Thymus (tissue), 11 donors: ENCODE measurements at regions not wholly inside any gene's neighbourhood (a gene's known extent, or its start where the extent isn't known, plus 50 kb on each side); places are given as distances from the start of the nearest gene placed in this dataset.
"Not testable (repeated sequence)": the region's sequence is repeated elsewhere in the genome, so short reads cannot be mapped to it uniquely, and the experiment has no call there.

Experiments used
- DNase-seq, 9 donors: peaks; one replicate each; pipeline ENCODE4 v3.0.0-alpha.2; 2013; ENCODE audit warnings: low spot score in 9 of 9, low read depth in 6 of 9, missing footprints in 1 of 9
- H3K27ac ChIP-seq, 2 donors: one replicate each; pipeline ENCODE4 v1.5.1; 2013; ENCODE audit warnings: control low read depth in 1 of 2, low read depth in 1 of 2, low read length in 1 of 2, mild to moderate bottlenecking in 1 of 2, moderate library complexity in 1 of 2
- H3K27me3 ChIP-seq, 2 donors: one replicate each; pipeline ENCODE4 v1.5.1; 2013; ENCODE audit warnings: low read length in 1 of 2; ENCODE audit not compliant: control insufficient read depth in 2 of 2, insufficient read depth in 1 of 2
- H3K36me3 ChIP-seq, 2 donors: one replicate each; pipeline ENCODE4 v1.5.1; 2013; ENCODE audit warnings: low read length in 1 of 2, mild to moderate bottlenecking in 1 of 2, moderate library complexity in 1 of 2; ENCODE audit not compliant: control insufficient read depth in 2 of 2, insufficient read depth in 2 of 2
- H3K4me1 ChIP-seq, 2 donors: one replicate each; pipeline ENCODE4 v1.5.1; 2013; ENCODE audit warnings: low read length in 2 of 2; ENCODE audit not compliant: control insufficient read depth in 2 of 2, insufficient read depth in 2 of 2
- H3K4me3 ChIP-seq, 2 donors: one replicate each; pipeline ENCODE4 v1.5.1; 2013; ENCODE audit warnings: low read length in 2 of 2, control low read depth in 1 of 2, mild to moderate bottlenecking in 1 of 2
- H3K9me3 ChIP-seq, 2 donors: one replicate each; pipeline ENCODE4 v1.5.1; 2013; ENCODE audit warnings: low read length in 1 of 2, mild to moderate bottlenecking in 1 of 2; ENCODE audit not compliant: control insufficient read depth in 2 of 2, insufficient read depth in 1 of 2
- WGBS: extraction: QIAGEN DNeasy Blood & Tissue Kit; methylation state at CpG from one replicate; pipeline ENCODE4 v1.1.7; 2013; 5-methylcytosine and 5-hydroxymethylcytosine counted together
- donor health status: healthy.

DNA sequence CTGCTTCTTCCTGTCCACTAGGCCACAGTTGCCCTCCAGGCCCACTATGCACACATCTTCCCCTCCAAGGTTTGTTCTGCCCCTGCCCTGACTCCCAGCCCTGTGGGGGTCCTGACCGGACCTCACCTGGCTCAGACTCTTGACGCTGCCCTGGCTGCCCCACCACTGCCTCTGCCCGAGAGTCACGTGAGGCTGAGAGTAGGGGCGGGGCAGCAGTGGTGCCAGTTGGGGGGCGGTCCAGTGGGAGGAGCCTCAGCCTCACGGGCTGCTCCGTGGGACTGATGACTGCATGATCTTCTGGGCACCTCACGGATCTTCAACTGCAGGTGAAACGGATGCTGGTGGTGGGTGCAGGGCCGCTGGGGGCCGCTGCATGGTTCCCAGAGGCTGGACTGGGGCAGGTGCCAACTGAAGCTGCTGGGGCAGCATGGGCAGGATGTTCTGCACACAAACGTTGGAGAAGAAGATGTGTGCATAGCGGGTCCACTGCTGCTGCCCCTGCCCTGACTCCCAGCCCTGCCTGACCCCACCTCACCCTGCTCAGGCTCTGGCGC is 77.6 kb downstream of the HHIPL2 start:
- H3K27ac ChIP-seq, H3K36me3 ChIP-seq, DNase-seq, H3K4me1 ChIP-seq, H3K9me3 ChIP-seq, H3K4me3 ChIP-seq, H3K27me3 ChIP-seq: not testable (repeated sequence)
- 93% methylated on average over 15 of the region's 15 CpGs for WGBS

DNA sequence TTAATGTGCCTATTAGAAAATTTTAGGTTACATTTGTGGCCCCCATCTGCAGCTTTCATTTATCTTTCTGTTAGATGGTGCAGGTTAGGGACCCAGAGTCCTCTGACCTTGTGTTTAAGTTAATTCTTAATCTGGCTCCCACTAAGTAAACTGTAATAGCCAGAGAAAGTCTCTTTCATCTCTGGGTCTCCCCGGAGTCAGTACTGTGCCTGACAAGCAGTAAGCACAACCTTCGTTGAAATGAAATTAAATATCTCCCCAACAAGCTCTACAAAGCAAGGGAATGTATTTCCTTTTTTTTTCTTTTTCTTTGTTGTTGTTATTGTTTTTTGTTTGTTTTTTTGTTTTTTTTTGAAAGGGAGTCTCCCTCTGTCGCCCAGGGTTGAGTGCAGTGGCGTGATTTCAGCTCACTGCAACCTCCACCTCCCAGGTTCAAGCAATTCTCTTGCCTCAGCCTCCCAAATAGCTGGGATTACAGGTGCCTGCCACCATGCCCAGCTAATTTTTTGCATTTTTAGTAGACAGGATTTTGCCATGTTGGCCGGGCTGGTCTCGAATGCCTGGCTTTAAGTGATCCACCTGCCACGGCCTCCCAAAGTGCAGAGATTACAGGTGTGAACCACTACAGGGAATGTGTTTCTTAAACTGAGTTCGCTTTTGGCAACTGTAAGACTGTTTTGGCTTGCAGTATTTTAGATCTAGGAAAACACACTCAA is 81.6 kb downstream of the HHIPL2 start:
- H3K4me3 ChIP-seq = no peak overlapping the region
- H3K36me3 ChIP-seq = no peaks in the 10 kb centered on the region
- H3K27me3 ChIP-seq = no peaks in the 10 kb centered on the region
- H3K9me3 ChIP-seq = no peaks in the 10 kb centered on the region
- 97% methylated on average over 8 of the region's 8 CpGs for WGBS
- DNase-seq = no peak
- H3K4me1 ChIP-seq = peaks cover 3 to 10% of the 10 kb centered on the region in 2 donors
- no peak overlapping the region for H3K27ac ChIP-seq

DNA sequence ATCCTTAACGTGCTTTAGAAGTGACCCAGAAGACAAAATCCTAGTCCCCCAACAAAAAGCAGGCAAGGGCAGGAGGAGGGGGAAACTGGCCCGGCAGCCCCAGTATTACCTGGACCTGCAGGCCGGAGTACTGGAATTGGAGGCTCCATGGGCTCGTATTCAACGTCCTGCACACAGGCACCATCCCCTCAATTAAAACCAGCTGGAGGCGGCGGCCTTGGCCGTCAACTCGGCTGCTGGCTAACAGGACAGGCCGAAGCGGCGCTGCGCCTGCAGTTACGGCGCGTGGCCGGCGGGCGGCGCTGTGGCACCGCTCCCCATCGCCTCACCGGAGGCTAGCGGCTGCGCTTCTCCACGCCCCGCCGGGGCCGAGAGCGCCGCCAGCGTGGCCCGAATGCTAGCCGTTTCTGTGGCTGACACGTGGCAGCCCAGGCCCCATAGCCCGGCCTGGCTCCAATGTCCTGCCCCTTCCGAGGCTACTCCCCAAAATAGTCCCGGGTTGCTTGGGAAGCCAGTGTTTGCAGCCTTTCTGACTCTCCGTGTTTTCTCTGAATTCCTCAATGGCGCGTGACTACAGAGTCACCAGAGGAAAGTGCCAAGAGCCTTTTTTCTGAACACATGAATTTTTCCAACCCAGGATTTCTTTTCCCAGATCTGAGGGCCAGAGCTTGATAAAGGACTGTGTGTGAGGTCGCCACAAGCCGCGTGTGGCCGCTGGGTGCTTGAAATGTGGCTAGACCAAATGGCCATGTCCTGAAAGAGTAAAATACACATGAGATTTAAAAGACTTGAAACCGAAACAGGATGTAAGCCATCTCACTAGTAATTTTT is 82.5 kb downstream of the HHIPL2 start:
- peak overlapping the region; percentile 42 to 69 for H3K27ac ChIP-seq
- DNase-seq = peak; percentile 43 to 81 (median 61)
- H3K4me3 ChIP-seq = peak overlapping the region; percentile 49 to 51
- no peaks in the 10 kb centered on the region for H3K36me3 ChIP-seq
- peaks cover 3 to 10% of the 10 kb centered on the region in 2 donors for H3K4me1 ChIP-seq
- 5% methylated on average over 46 of the region's 46 CpGs for WGBS
- no peaks in the 10 kb centered on the region for H3K9me3 ChIP-seq
- no peaks in the 10 kb centered on the region for H3K27me3 ChIP-seq

DNA sequence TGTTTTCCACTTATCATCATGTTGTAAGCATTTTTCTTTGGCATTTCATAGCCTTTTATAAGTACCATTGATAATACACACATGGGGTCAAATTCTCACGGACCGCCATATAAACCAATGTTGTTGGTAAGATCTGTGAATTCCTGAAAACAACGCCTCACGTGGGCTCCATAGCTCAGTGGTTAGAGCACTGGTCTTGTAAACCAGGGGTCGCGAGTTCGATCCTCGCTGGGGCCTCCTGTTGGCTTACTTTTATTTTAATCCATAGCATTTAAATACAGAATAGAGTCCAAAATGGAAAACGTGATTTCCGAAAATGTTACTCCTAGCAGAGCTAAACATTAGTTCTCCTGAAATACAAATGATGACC is 83.1 kb downstream of the HHIPL2 start:
- Histone ChIP-seq H3K36me3 (no peaks in the 10 kb centered on the region), H3K27me3 (no peaks in the 10 kb centered on the region), H3K9me3 (no peaks in the 10 kb centered on the region), H3K27ac (no peak overlapping the region), H3K4me1 (peaks cover 3 to 10% of the 10 kb centered on the region in 2 donors), H3K4me3 (peak overlapping the region; percentile 49 to 51)
- peak; percentile 22 to 78 (median 43) for DNase-seq
- WGBS = 12% methylated on average over 10 of the region's 10 CpGs

DNA sequence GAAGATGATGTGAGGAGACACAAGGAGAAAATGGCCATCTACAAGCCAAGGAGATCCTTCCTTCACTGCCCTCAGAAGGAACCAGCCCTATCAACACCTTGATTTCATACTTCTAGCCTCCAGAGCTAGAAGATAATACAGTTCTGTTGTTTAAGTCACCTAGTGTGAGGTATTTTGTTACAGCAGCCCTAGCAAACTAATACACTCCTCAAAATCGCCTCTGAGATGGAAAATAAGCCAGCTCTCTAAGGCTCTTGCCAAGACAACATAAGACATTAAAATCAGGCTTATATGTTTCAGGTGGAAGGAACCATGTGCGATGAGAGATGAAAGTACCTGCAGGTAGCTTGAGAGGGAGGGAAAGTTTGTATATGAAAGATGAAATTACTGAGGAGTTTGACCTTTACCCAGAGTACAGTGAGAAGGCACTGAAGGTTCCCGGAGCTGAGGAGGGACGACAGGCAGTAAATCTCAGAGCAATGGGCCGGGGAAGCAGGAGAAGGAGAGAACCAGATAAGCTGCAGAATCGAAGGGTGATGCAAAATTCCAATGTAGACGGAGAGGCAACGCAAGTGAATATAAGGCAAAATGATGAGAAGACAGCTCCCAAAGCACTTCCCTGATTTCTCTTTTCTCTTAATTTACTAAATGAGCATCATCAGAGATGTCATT is 84.7 kb downstream of the HHIPL2 start:
- no peak for DNase-seq
- 94% methylated on average over 8 of the region's 8 CpGs for WGBS

DNA sequence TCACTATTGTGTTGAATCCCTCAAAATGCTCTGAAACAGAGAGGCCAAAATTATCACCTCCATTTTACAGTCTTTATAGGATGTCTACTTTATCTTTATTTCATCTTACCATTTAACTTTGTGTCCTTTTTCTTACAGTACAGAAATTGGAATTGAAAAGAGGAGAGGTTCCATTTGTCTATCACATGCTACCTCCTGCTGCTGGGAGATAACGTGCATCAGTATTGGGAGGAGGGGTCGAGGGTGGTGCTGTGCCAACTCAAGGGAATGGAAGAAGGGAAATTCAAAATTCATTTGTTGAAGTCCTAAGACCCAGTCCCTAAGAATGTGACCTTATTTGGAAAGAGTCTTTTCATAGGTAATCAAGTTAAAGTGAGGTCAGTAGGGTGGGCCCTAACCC is 85.3 kb downstream of the HHIPL2 start:
- whole genome bisulfite sequencing = 91% methylated on average over 2 of the region's 2 CpGs
- no peak for DNase-seq
- Histone ChIP-seq H3K27me3 (no peaks in the 10 kb centered on the region), H3K9me3 (peaks cover 0 to 5% of the 10 kb centered on the region in 2 donors), H3K4me1 (peaks cover 3 to 10% of the 10 kb centered on the region in 2 donors), H3K4me3 (no peak overlapping the region), H3K36me3 (no peaks in the 10 kb centered on the region), H3K27ac (no peak overlapping the region)

More for the DNA sequence above, 84.7 kb downstream of the HHIPL2 start:
- no peaks in the 10 kb centered on the region for H3K9me3 ChIP-seq
- H3K4me1 ChIP-seq = peaks cover 3 to 10% of the 10 kb centered on the region in 2 donors
- H3K4me3 ChIP-seq = no peak overlapping the region
- H3K27ac ChIP-seq = no peak overlapping the region
- no peaks in the 10 kb centered on the region for H3K27me3 ChIP-seq
- no peaks in the 10 kb centered on the region for H3K36me3 ChIP-seq

DNA sequence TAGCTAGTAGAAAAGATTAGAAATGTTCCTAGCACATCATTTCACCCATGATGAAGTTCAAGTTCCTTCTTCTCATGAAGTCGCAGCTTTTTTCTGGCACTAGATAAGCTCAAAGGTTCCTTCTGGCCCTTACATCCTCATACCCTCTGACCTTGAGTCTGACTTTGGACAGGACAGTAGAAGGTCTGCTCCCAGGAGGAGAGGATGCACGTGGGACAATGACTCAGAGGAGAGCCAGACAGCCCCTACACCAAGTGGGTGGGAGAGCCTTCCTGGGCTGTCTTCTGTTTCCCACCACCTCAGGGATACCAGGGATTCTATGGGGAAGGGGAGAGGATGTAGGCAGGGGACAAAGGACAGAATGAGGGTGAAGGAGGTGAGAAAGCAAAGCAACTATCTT is 86.0 kb downstream of the HHIPL2 start:
- DNase-seq = no peak
- Histone ChIP-seq H3K27me3 (no peaks in the 10 kb centered on the region), H3K27ac (no peak overlapping the region), H3K4me1 (peaks cover 3 to 10% of the 10 kb centered on the region in 2 donors), H3K4me3 (no peak overlapping the region), H3K9me3 (peaks cover 0 to 5% of the 10 kb centered on the region in 2 donors), H3K36me3 (no peaks in the 10 kb centered on the region)
- 89% methylated on average over 2 of the region's 2 CpGs for WGBS

DNA sequence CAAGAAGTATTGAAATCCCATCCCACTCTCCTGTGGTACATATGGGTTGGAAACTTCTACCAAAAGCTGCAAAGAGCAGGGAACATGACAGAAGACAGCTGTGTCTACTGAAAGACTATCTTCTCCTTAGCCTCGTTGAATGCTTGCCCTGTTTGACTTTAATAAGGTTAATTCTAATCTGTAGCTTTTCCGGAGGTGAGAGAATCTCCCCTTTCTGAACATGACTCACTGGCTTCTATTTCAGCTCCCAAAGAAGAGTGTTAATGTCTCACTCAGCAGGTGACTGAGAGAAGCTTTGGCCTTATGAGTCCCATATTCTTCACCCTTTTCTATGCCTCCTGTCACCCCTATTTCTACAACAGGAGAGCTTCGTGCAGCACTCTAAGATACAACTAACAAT is 88.3 kb downstream of the HHIPL2 start:
- no peak for DNase-seq
- Histone ChIP-seq H3K27me3 (no peaks in the 10 kb centered on the region), H3K36me3 (no peaks in the 10 kb centered on the region), H3K27ac (no peak overlapping the region), H3K4me1 (peaks cover 0 to 8% of the 10 kb centered on the region in 2 donors), H3K4me3 (no peak overlapping the region), H3K9me3 (peaks cover 0 to 5% of the 10 kb centered on the region in 2 donors)
- WGBS = 93% methylated on average over 3 of the region's 3 CpGs
